DMS114 treated with DMSO at 0.1 percent for 48 hours (cell line): ENCODE measurements at regions not wholly inside any gene's neighbourhood (a gene's known extent, or its start where the extent isn't known, plus 50 kb on each side); places are given as distances from the start of the nearest gene placed in this dataset.
"Not testable (repeated sequence)": the region's sequence is repeated elsewhere in the genome, so short reads cannot be mapped to it uniquely, and the experiment has no call there.

ENCODE experiments used
- DNase-seq: peaks from one replicate; lab custom pipeline; 2025; ENCODE audit not compliant: unreplicated experiment; lab: John Stamatoyannopoulos, UW

DNA sequence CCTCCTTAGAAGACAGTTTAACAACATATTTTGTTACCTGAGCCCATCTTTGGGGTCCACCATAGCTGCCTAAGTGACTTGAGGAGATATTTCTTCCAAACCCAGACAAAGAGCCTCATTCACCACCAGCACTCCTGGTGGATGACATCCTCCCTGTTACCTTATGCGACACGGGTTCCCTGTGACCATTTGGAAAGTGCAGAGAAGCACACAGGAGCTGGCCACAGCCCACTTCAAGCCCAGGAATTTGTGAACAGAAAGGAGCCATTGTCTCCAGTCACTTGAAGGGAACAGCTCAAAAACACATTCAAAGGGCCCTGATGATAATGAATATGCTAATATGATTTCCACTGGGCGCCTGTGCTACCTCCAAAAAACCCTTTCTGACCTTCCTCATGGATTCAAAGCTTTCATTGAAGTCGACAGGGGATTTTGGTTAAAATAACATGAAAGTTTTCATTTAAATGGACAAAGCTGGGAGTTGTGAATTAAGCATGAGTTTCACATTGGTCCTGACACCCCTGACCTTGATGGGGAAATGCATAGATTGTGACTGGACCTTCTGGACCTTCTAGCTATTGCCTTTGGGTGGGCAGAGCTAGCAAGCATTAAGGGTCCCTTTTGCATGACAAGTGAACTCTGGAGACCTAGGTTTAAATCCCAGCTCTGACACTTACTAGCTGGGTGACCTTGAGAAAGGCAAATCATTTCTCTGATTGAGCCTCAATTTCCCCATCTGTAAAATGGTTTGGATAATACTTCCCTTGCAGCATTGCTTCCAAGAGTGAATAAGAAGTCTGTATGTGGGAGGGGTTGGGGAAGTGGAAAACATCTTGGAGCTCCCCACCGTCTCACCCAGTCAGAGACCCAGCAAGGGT lies 83.3 kb upstream of the SIRPA start:
- no peak for DNase-seq

GRCh38 chr20:1810926-1811620 lies 84.1 kb upstream of the SIRPA start:
- no peak for DNase-seq

DNA sequence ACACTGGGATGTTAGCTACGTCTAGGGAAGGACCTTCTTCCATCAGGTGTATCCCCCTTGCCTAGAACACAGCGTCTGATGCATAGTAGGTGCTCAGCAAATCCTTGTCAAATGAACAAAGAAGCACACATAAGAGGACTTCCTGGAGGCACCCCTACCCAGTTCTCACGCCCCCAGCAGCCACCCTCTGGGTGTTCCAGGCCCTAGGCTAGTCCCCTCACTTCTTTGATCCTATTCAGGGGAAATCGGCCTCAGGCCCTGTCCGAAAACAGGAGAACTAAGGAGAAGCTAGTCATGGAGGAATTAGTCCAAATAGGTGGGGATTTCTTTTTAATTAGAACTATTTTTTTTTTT lies 84.7 kb upstream of the SIRPA start:
- DNase-seq = no peak

DNA sequence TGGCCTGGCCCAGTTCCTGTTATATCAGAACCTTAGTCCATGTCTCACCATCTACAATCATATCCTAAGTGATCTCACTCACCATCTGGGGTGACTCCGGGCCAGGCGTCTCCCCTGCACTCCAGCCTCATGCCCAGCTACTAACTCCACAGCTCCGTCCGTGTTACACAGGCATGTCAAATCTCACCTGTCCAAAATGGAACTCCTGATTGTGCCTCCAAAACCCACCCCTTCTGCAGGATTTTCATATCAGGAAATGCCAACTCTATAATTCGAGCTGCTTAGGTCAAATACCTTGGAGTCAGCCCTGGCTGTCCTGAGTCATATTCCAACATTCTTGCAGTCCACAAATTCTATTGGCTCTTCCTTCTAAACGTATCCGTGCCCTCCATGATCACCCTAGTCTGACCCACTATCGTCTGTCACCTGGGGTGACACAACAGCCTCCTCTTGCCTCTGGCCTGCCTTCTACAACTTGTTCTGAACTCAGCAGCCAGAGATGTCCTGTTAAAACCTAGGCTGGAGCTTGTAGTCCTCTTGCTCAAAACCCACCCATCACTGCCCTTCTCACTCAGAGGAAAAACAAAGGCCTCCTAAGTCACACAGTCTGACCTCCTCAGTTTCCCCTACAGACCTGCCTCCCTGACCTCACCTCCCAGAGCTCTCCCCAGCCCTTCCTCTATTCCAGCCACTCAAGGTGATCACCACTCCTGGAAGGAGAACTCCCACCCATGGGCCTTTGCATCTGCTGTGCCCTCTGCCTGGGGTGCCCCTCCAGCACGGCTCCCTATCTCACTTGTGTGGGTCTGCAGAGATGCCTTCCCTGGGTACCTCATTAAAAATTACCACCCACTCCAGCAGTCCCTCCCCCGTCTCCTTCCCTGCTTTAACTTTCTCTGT lies 85.3 kb upstream of the SIRPA start:
- no peak for DNase-seq

DNA sequence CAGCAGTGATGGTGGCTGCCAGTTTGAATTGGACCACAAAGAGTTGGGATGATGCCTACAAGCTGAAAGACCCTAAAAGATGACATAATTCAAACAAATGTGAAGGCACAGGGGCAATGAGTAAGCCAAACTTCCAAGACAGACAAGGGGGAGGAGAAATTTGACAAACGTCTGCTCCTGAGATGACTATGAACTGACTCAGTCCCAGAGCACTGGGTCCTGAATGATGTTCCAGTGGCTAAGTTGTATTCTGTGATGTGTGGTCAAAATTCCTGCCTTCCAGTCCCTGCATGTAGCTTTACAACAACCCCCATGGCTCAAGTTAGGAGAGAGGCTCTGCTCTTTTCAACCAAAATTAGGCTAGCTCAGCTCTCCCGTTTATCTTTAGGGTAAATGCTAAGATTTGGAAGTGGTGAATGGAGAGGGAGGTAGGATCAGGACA lies 86.1 kb upstream of the SIRPA start:
- DNase-seq = no peak

GRCh38 chr20:1808101-1808500 lies 87.1 kb upstream of the SIRPA start:
- DNase-seq = no peak

- no peak for DNase-seq
These were observed 87.8 kb upstream of the SIRPA start for GRCh38 chr20:1807394-1807793.

DNA sequence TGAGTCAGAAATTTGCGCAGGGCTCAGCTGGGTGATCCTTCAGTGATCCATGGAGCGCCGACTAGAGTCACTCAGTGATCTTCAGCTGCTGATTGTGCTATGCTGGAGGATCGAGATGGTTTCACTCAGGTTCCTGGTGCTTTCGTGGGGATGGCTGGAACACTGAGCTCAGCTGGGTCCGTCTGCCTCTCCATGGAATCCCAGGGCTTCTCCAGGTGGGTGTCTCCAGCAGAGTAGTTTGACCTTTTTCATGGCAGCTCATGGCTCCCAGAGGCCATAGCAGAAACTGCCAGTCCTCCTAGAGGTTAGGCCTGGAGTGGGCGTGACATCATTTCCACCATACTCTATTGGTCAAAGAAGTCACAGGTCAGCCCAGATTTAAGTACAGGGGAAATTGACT lies 88.8 kb upstream of the SIRPA start:
- no peak for DNase-seq

DNA sequence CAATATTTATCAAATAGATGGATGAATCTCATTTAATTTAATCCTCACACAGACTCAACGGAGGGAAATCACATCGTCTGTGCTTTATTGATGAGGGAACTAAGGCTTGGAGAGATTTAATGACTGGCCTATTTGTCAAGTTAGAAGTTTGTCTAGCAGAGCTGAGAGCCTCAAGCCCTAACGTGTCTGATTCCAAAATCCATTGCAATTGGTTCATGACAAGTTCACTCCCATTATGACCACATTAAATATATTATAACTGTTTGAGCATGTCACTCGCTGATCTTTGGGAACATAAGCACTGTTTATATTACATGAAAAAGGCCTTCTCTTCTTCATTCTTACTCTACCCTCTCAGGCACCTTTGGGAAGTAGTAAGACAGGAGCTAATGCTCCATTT lies 89.4 kb upstream of the SIRPA start:
- DNase-seq = no peak

- no peak for DNase-seq
These were observed 90.0 kb upstream of the SIRPA start for GRCh38 chr20:1805161-1805581.

DNA sequence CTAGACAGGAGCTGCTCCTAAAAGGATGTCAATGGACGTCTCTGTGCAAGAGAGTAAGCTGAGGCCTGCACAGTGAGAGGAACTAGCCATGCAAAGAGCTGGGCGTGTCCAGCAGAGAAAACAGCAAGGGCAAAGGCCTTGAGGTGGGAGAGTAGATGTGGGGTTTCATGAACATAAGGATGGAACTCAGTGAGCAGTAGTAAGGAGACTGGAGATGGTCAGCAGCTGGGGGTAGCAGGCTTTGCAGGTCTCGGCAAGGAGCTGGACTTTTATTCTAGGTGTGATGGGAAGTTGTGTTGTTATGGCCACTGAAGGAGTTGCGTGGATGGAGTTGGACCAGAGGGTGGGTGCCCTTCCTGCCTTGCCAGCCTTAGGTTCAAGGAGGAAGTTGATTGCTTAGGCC lies 90.7 kb upstream of the SIRPA start:
- DNase-seq = no peak

DNA sequence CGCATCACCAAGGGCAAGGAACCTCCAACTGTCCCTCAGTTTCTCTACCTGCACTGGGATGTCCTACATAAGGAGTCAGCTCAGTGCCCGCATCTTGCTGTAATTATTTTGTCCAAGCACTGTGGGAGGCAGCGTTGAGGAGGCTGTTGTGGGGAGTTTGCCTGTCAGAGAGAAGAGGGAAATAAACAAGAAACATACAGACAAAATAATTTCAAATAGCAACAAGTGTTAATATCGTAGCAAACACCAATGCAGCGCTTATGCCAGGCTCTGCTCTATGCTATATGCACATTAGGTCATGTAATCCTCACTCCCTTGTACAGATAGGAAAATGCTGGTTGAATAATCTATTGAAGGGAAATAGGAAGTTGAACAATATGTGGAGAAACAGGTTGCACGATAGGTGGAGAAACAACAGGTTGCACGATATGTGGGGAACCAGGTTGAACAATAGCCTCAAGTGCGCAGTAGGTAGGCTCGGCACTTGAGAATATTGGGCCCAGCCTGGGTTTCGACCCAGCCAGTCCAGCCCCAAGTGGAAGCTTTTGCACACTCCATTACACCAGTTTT lies 91.2 kb upstream of the SIRPA start:
- no peak for DNase-seq

GRCh38 chr20:1803061-1803931 lies 91.9 kb upstream of the SIRPA start:
- peak; percentile 21 for DNase-seq

DNA sequence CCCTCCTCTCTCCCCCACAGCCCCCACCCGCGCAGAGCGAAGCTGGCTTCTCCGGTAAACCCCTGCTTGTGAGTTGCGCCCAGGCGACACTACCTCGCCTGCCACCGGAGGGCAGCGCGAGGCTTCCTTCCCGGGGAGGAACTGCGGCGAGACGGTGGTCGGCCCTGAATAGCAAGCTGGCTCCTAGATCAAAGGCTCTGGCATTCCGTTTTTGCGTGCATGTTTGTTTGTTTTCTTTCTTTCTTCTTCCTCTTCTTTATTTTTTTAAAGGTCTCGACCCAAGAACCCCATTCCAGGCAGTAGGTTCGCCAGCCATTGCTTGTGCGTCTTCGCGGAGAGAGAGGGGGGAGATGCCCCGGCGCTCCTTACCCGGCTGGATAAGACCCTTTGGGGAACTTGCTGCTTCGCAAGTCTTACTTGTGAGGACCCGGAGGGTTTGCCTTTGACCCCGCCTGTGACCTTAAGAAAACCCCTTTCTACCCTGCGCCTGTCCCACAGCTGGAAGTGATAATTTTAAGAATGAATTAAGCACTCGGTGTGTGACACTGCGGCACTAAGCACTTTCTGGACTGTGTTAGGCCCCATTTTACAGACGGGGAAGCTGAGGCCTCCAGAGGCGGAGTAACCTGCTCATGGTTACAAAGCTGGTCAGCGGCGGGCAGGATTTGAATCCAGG lies 92.7 kb upstream of the SIRPA start:
- peak; percentile 41 for DNase-seq

DNA sequence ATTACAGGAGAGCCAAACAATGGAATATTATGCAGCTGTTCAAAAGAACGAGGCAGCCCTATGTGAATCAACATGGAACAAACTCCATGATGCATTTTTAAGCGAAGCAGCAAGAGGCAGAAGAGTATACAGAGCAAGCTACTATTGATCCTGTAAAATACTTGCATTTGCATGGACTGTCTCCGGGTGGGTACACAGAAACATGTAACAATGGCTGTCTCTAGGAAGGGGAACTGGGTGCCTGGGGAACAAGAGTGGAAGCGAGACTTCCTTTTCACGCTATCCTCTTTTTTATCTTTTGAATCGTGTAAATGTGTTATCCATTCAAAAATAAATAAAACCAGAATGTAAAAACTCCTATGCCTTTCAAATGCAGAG lies 93.3 kb upstream of the SIRPA start:
- DNase-seq = no peak

DNA sequence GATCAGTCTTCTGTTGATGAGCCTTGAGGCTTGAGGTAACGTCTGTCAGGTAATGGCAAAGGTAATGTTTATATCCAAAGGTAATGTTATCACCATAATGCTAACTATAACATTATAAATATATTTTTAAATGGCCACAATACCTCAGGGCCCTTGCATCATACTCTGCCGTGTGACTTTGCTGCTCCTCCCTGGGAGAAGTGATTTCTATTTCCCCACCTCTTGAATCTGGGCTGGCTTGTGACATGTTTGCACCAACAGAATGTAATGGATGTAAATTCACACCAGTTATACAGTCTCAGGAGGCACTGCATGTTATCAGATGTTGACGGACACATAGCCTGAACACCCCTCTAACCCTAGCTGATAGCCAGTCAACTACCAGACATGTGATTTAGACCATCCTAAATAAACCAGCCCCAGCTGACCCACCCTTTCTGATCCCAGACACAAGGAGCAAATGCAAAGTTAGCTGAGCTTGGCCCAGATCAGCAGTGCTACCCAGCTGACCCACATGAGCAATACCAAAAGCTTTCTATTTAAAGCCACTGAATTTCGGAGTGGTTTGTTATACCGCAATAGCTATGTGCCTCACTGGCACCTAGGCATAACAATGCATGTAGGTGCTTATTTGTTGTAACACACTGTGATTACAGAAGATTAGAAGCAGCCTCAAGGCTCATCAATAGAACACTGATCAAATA lies 93.8 kb upstream of the SIRPA start:
- no peak for DNase-seq

DNA sequence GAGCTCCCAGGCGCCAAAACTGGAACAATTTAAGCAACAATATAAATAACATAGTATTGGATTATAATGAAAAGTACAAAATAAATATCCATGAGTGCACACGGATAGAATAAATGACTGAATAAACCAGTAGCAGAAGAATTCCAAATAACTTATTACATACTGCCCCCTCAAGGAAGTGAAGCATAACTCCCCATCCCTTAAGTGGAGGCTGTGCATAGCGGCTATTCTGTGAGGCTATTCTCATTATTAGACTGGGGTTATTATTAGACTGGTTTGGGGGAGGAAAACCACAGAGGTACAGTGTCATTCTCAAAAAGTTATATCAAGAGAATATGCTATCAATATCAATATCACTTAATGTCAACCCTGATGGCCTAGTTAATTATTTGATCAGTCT lies 94.4 kb upstream of the SIRPA start:
- peak; percentile 12 for DNase-seq

DNA sequence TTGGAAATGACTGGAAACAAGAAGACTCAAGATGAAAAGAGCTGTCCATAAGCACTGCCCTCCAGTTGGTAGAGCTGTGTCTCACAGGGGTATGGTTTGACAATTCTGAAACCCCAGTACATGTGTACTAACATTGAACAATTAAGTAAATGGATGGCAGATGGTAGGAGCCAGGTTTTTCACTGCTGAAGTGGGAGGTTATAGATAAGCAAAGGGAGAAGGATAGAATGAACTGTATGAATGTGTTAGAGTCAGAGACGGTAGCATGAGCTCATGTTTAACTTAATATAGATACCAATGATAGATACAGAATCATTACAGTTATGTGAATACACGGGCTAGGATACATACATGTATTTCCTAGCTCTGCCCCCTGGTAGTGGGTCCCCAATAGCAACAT lies 95.0 kb upstream of the SIRPA start:
- no peak for DNase-seq

GRCh38 chr20:1799746-1800145 lies 95.5 kb upstream of the SIRPA start:
- not testable (repeated sequence) for DNase-seq
